ENCODE measurements at regions not wholly inside any gene's neighbourhood (a gene's known extent, or its start where the extent isn't known, plus 50 kb on each side); places are given as distances from the start of the nearest gene placed in this dataset.
"Not testable (repeated sequence)": the region's sequence is repeated elsewhere in the genome, so short reads cannot be mapped to it uniquely, and the experiment has no call there.

GRCh38 chr12:46948936-46949545 lies 123.2 kb upstream of the SLC38A4 start:
- no peak for DNase-seq

- no peak for DNase-seq
Observed at GRCh38 chr12:46950094-46950493, 124.3 kb upstream of the SLC38A4 start.

DNA sequence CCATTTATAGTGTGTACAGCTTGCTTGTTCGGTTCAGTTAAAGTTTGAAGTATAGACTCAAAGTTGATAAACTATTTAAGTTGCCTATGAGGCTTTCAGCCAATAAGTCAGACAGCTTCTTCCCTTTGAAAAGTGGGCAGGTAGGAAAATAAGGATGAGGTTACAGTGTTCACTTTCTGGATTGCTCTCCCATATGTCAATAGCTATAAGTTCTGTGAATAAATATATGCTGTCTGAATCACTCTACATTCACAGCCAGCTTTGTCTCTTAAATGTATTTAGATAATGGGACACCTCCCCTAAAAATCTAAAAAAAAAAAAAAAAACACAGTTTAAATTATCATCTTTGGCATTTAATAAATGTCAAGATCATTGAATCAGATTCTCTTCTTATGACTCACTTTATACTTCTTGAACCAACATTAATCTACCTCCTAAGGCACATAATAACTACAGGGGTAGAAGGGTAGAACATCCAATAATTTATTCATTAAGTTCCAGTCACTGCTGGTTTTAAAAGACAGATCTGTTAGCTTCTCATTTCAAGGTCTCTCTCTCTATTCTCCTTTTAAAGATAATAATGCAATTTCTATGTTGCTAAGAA lies 126.4 kb upstream of the PCED1B start:
- DNase-seq: no peak

- DNase-seq: no peak
Observed at GRCh38 chr12:46956451-46957035, 122.9 kb upstream of the PCED1B start.

- no peak for DNase-seq
Observed at GRCh38 chr12:46958053-46958452, 121.4 kb upstream of the PCED1B start.

DNA sequence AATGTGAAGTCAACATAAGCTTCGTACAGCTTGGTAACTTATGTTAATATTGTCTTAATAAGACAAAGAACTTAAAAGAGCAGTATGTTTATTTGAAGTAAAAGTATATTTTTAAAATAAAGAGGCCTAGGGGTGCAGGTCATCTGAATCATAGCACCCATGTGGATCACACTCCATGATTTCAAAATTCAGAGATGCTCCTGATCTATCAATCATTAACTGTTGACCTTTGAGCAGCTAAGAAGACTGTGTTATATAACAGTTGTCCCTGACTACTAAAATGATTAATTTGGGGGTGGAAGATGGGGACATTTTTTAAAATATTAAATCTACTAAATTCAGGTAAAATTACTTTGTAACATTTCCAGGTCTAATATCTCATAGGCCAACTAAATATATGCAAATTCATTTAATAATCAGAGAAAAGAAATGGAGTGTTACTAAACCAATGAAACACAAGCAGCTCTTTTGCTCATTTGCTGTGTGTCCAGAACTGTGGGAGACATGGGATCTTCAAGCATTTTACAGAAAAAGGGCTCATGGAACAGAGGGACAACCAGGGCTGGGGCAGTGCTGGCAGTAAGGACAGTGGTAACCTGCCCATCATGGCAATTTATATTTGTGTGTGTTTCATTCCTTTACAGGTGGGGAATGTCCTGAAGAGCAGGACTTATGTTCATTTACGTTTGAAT lies 120.7 kb upstream of the PCED1B start:
- no peak for DNase-seq

GRCh38 chr12:46959502-46959901 lies 119.9 kb upstream of the PCED1B start:
- DNase-seq: no peak

GRCh38 chr12:46960681-46961080 lies 118.7 kb upstream of the PCED1B start:
- DNase-seq: no peak

GRCh38 chr12:46963191-46963590 lies 116.2 kb upstream of the PCED1B start:
- DNase-seq: no peak

GRCh38 chr12:46963977-46964971 lies 115.1 kb upstream of the PCED1B start:
- DNase-seq: no peak

GRCh38 chr12:46965137-46965536 lies 114.3 kb upstream of the PCED1B start:
- no peak for DNase-seq

DNA sequence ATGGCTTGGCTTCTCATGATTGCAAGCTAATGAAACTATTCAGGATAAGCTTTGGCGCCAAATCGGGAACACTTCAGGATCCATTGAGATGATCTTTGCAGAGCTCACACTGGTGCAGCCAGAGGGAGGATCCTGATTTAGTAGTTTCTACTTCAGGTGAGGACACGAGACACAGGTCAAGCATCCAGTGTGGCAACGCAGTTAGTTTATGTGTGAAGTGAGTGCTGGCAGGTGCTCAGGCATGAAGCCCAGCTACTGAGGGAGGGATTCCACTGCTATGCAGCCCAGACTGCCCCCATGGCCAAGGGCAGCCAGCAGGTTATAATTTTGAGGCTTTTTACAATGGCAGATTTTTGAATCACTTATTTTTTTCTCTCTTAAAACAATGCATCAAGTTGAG lies 113.5 kb upstream of the PCED1B start:
- DNase-seq: no peak

DNA sequence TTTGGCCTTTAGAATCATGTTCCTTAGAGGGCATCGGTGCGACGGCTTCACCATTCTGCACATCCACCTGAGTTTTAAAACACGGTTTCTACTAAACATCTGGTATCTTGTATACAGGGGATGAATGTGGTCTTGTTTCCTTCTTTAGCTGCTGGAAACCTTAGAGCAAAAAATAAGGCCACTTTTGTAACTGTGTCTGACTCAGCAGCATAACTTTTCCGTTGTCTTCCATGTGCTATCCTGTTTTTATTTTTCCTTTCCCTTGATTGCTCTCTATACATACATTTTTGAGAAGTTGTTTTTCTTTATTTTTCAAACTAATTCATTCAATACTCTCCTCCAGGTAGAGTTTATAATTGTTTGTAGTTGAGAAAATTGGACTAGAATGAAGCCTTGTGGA lies 108.8 kb upstream of the PCED1B start:
- DNase-seq: no peak

- DNase-seq: not testable (repeated sequence)
Observed at GRCh38 chr12:46973937-46974336, 105.5 kb upstream of the PCED1B start.

GRCh38 chr12:46977871-46978375 lies 101.5 kb upstream of the PCED1B start:
- no peak for DNase-seq

GRCh38 chr12:46981622-46982021 lies 97.8 kb upstream of the PCED1B start:
- no peak for DNase-seq

DNA sequence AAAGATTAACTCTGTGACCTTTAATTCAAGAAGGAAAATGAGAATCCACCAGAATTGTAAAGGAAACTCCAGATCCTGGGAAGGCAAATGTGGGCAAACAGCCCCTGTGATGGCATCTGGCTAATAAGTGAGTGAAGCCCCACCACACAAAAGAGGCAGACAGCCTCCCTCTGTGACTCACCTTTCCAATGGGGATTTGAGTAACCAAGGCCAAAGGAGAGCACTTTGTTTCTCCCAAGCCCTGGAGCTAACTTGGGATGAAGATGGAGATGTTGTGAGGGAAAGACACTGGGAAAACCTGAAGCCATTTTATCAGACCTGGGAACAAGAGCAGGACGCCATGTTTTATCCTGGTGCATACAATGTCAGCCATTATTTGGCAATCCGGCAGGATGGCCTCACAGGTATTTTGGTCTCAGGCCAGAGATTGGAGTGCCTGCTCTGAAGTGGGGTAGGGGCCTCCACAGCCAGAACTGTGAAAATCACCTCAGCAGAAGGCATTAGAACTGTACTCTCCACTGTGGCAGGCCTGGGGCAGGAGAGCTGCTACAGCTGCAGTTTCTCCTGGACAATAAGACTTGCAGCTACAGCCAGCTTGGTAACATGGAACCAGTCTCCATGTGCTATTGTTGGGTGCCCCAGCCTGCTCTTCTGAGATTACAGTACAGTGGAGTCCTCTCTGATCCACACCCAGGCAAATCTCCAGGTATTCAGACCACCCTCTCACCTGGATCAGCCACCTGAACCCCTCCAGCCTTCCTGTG lies 96.6 kb upstream of the PCED1B start:
- no peak for DNase-seq

DNA sequence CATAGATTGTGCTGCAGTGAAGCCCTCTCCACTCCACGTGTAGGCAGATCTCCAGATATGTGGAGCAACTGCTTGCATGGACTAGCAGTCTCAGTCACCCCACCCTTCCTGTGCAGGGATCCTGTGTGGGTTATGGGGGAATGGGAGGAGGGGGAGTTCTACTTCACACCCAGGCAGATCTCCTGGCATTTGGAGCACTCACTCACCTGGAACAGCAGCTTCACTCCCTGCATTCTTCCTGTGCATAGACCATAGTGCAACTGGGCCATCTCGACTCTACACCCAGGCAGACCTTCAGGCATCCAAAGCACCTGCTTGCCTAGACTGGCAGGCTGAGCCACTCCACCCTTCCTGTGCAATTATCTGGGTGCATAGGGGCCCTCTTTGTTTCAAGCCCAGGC lies 96.0 kb upstream of the PCED1B start:
- no peak for DNase-seq

DNA sequence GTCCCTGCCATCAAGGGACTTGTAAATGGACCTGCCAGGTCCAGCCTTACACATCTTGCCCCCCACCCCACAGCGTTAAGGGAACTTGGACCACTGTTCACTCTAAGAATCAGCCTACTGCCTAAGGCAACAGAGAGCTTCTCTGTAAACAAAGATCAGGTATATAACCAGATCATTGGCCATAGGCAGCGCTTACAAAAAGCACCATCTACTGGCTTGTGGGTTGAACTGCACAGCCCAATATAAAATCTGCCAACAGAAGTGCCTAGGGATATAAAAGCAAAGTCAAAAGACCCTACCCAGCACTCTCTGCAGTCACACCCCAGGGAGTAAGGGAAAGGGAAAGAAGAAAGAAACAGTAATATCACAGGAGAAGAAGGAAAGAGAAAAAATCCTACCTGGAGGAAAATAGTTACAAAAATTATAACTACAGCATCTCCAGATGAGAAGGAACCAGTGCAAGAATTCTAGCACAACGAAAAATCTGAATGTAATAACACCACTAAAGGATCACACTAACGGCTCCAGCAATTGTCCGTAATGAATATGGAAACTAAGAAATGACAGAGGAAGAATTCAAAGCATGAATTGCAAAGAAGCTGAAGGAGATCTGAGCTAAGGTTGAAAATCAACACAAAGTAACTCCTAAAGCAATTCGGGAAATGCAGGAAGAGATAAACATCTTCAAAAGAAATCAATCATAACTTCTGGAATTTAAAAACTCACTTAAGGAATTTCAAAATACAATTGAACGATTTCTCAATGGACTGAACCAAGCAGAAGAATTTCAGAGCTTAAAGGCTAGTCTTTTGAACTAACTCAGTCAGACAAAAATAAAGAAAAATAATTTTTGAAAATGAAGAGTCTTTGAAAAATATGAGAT lies 95.2 kb upstream of the PCED1B start:
- peak in 1 of 2 donors; percentile 6 for DNase-seq

DNA sequence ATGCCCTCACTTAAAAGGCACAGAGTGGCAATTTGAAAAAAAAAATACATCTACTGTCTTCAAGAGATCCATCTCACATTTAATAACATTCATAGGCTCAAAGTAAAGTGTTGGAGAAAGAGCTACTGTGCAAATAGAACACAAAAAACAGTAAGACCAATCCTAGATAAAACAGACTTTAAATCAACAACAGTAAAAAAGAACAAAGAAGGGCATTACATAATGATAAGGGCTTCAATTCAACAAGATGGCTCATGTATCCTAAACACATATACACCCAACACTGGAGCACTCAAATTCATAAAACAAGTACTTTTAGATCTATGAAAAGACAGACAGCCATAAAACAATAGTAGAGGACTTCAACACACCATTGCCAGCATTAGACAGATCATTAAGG lies 93.6 kb upstream of the PCED1B start:
- DNase-seq: no peak

GRCh38 chr12:46988122-46988521 lies 91.3 kb upstream of the PCED1B start:
- DNase-seq: not testable (repeated sequence)

Measured in bone marrow (tissue), 2 donors.